ENCODE measurements at regions not wholly inside any gene's neighbourhood (a gene's known extent, or its start where the extent isn't known, plus 50 kb on each side); places are given as distances from the start of the nearest gene placed in this dataset.

DNA sequence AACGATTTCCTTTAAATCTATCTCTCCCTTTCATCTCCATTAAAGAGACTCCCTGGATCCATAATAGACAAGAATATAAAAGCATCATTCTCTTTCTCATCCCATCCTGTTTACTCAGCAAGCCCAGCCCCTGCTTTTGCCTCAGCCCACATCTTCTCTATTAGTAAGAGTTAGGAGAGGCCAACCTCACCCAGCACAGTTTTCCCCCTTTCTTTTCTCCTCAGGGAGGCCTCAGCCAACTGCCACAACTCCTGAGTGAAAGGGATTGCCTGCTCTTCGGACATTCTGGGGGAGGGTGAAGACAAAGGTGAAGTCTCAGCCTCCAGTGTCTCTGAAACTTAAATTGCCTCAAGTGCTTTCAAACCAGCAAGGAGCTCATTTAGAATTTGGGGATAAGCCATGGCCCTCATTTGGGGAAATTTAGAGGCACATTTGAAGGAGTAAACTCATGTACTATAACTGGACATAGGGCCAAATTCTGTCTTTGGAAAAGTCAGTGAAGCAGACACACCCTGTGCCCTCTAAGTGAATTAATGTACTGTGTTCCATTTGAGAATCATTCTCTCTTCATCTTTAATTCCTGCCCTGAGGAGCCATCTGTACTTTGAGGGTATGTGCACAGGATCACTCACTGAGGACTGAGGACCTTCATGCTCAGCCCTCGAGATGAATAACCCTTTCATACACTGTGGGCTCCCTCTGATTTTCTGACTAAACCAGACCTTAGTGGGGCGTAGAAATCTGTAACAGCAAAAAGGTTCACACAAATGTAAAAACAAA, 82.5 kb downstream of the SOX2 start:
- H3K9me3 ChIP-seq, result no peaks in the 10 kb centered on the region
- no peak for DNase-seq
- no peaks in the 10 kb centered on the region for H3K27me3 ChIP-seq
- H3K27ac ChIP-seq, result no peak overlapping the region
- TF ChIP-seq POLR2A (IDR thresholded peaks at IDR 0.05) (no peak), CTCF (IDR thresholded peaks at IDR 0.05) (no peak)
- intact Hi-C loops (cut with DNase I; ENCODE audit: low total_unique reads), result no loop called here
- no peak overlapping the region for H3K4me3 ChIP-seq
- no peaks in the 10 kb centered on the region for H3K36me3 ChIP-seq
- H3K4me1 ChIP-seq, result no peaks in the 10 kb centered on the region

DNA sequence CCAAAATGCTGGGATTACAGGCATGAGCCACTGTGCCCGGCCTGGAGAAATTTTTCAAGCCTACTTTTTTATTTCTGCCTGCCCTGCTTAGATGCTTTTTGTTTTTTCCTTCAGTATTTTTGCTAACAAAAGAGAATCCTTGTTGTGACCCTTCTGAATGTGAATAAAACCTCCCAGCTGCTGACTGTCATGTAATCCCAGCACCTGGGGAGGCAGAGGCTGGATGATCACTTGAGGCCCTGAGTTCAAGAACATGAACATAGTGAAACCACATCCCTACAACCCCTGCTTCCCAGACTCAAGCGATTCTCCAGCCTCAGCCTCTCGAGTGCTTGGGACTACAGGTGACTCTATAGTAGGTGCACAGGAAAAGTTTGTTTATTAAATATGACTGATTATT, 84.9 kb downstream of the SOX2 start:
- no peak overlapping the region for H3K4me3 ChIP-seq
- intact Hi-C loops (cut with DNase I; ENCODE audit: low total_unique reads), result no loop called here
- TF ChIP-seq POLR2A (IDR thresholded peaks at IDR 0.05) (no peak), CTCF (IDR thresholded peaks at IDR 0.05) (no peak)
- H3K27ac ChIP-seq, result no peak overlapping the region
- no peaks in the 10 kb centered on the region for H3K4me1 ChIP-seq
- DNase-seq, result no peak
- H3K27me3 ChIP-seq, result no peaks in the 10 kb centered on the region
- no peaks in the 10 kb centered on the region for H3K9me3 ChIP-seq
- H3K36me3 ChIP-seq, result no peaks in the 10 kb centered on the region

DNA sequence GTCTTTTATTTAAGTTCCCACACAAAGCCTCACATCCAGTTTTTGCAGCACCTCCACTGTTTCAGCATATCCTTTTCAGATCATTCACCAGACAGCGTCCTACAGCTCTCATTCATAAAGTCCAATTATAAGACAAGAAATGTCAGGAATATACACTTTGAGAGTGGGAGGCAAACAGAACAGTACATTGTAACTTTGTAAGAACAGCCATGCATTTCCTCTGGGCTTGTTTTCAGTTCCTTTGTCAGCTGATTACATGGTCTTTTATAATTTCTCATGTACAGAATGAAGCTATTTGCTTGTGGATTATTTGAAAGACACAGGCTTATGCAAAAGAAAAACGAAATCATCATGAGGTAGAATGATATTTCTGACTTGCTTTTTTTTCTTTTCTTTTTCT, 85.7 kb downstream of the SOX2 start:
- intact Hi-C loops (cut with DNase I; ENCODE audit: low total_unique reads), result no loop called here
- no peaks in the 10 kb centered on the region for H3K36me3 ChIP-seq

GRCh38 chr3:181805703-181806102, 94.0 kb downstream of the SOX2 start:
- intact Hi-C loops (cut with DNase I; ENCODE audit: low total_unique reads), result no loop called here

More for the DNA sequence above, 85.7 kb downstream of the SOX2 start:
- TF ChIP-seq CTCF (IDR thresholded peaks at IDR 0.05) (no peak), POLR2A (IDR thresholded peaks at IDR 0.05) (no peak)
- Histone ChIP-seq H3K4me1 (no peaks in the 10 kb centered on the region), H3K27ac (no peak overlapping the region), H3K27me3 (no peaks in the 10 kb centered on the region), H3K9me3 (no peaks in the 10 kb centered on the region), H3K4me3 (no peak overlapping the region)
- no peak for DNase-seq

More at GRCh38 chr3:181805703-181806102, 94.0 kb downstream of the SOX2 start:
- Histone ChIP-seq H3K27ac (no peak overlapping the region), H3K4me3 (no peak overlapping the region), H3K27me3 (no peaks in the 10 kb centered on the region), H3K36me3 (no peaks in the 10 kb centered on the region), H3K4me1 (no peaks in the 10 kb centered on the region), H3K9me3 (no peaks in the 10 kb centered on the region)
- DNase-seq, result no peak
- TF ChIP-seq CTCF (IDR thresholded peaks at IDR 0.05) (no peak), POLR2A (IDR thresholded peaks at IDR 0.05) (no peak)

Measured in uterus (tissue), 3 donors.